ENCODE measurements at regions not wholly inside any gene's neighbourhood (a gene's known extent, or its start where the extent isn't known, plus 50 kb on each side); places are given as distances from the start of the nearest gene placed in this dataset.

GRCh38 chr18:68121308-68121707 lies 593.6 kb downstream of the TMX3 start:
- TF ChIP-seq CTCF (IDR thresholded peaks at IDR 0.05; ENCODE audit: low read depth, low read length) (no peak), POLR2A (IDR thresholded peaks at IDR 0.05; ENCODE audit: extremely low read depth, insufficient read length) (no peak)
